ENCODE measurements at regions not wholly inside any gene's neighbourhood (a gene's known extent, or its start where the extent isn't known, plus 50 kb on each side); places are given as distances from the start of the nearest gene placed in this dataset.
A peak's percentile ranks its signal among the peaks of the same experiment; 100 is the strongest.
"Not testable (repeated sequence)": the region's sequence is repeated elsewhere in the genome, so short reads cannot be mapped to it uniquely, and the experiment has no call there.

GRCh38 chr11:95435628-95436353 is 204.8 kb upstream of the SESN3 start:
- DNase-seq (ENCODE audit: low read depth): no peak

GRCh38 chr11:95435192-95435591 is 204.2 kb upstream of the SESN3 start:
- no peak for DNase-seq (ENCODE audit: low read depth)

GRCh38 chr11:95434489-95435057 is 203.6 kb upstream of the SESN3 start:
- no peak for DNase-seq (ENCODE audit: low read depth)

GRCh38 chr11:95434009-95434408 is 203.0 kb upstream of the SESN3 start:
- no peak for DNase-seq (ENCODE audit: low read depth)

GRCh38 chr11:95432714-95433503 is 201.9 kb upstream of the SESN3 start:
- no peak for DNase-seq (ENCODE audit: low read depth)

GRCh38 chr11:95429376-95429907 is 198.4 kb upstream of the SESN3 start:
- peak; percentile 15 for DNase-seq (ENCODE audit: low read depth)

- no peak for DNase-seq (ENCODE audit: low read depth)
Measured at GRCh38 chr11:95426823-95427462, 195.9 kb upstream of the SESN3 start.

GRCh38 chr11:95419915-95420314 is 188.9 kb upstream of the SESN3 start:
- DNase-seq (ENCODE audit: low read depth): no peak

GRCh38 chr11:95418916-95419315 is 187.9 kb upstream of the SESN3 start:
- no peak for DNase-seq (ENCODE audit: low read depth)

- DNase-seq (ENCODE audit: low read depth): no peak
Measured at GRCh38 chr11:95417832-95418231, 186.8 kb upstream of the SESN3 start.

GRCh38 chr11:95415837-95416304 is 184.9 kb upstream of the SESN3 start:
- peak; percentile 29 for DNase-seq (ENCODE audit: low read depth)

- no peak for DNase-seq (ENCODE audit: low read depth)
Measured at GRCh38 chr11:95414217-95414616, 183.2 kb upstream of the SESN3 start.

GRCh38 chr11:95413761-95414160 is 182.8 kb upstream of the SESN3 start:
- no peak for DNase-seq (ENCODE audit: low read depth)

- DNase-seq (ENCODE audit: low read depth): no peak
Measured at GRCh38 chr11:95413021-95413420, 182.0 kb upstream of the SESN3 start.

- no peak for DNase-seq (ENCODE audit: low read depth)
Measured at GRCh38 chr11:95412074-95412473, 181.1 kb upstream of the SESN3 start.

- not testable (repeated sequence) for DNase-seq (ENCODE audit: low read depth)
Measured at GRCh38 chr11:95410707-95411106, 179.7 kb upstream of the SESN3 start.

GRCh38 chr11:95406271-95406670 is 175.3 kb upstream of the SESN3 start:
- no peak for DNase-seq (ENCODE audit: low read depth)

GRCh38 chr11:95404370-95404769 is 173.4 kb upstream of the SESN3 start:
- no peak for DNase-seq (ENCODE audit: low read depth)

GRCh38 chr11:95398437-95399112 is 167.6 kb upstream of the SESN3 start:
- no peak for DNase-seq (ENCODE audit: low read depth)

- no peak for DNase-seq (ENCODE audit: low read depth)
Measured at GRCh38 chr11:95392644-95393043, 161.6 kb upstream of the SESN3 start.

GRCh38 chr11:95389427-95389826 is 158.4 kb upstream of the SESN3 start:
- no peak for DNase-seq (ENCODE audit: low read depth)

GRCh38 chr11:95388086-95388485 is 157.1 kb upstream of the SESN3 start:
- DNase-seq (ENCODE audit: low read depth): no peak
